H1 (cell line): ENCODE measurements at regions not wholly inside any gene's neighbourhood (a gene's known extent, or its start where the extent isn't known, plus 50 kb on each side); places are given as distances from the start of the nearest gene placed in this dataset.

Experiments
- EGR1 ChIP-seq: IDR thresholded peaks from 2 replicates; pipeline ENCODE4 v1.6.1; 2011; ENCODE audit warnings: low read depth, low read length, borderline replicate concordance
- FOSL1 ChIP-seq: IDR thresholded peaks from 2 replicates; pipeline ENCODE4 v1.6.1; 2011; ENCODE audit warnings: mild to moderate bottlenecking, low read depth, low read length, moderate library complexity; ENCODE audit not compliant: insufficient read depth

GRCh38 chr7:93828260-93828659, 62.3 kb downstream of the TFPI2 start (continued):
- TF ChIP-seq FOSL1: no peak
- no peak for TF ChIP-seq EGR1
